ENCODE measurements at regions not wholly inside any gene's neighbourhood (a gene's known extent, or its start where the extent isn't known, plus 50 kb on each side); places are given as distances from the start of the nearest gene placed in this dataset.
A peak's percentile ranks its signal among the peaks of the same experiment; 100 is the strongest.

GRCh38 chr16:64539811-64540371, 582.0 kb downstream of the CDH11 start:
- H3K27me3 ChIP-seq: no peaks in the 10 kb centered on the region
- ATAC-seq: no peak
- WGBS, 4 donors: 85 to 89% (median 86%) methylated on average over 4 of the region's 4 CpGs
- no peaks in the 10 kb centered on the region for H3K4me1 ChIP-seq
- intact Hi-C loops (cut with DNase I): loop anchor here in 1 of 10 donors (10.0 kb wide), 1 partner anchor 735 kb away; no protein-coding TSS in a partner anchor
- H3K36me3 ChIP-seq: no peaks in the 10 kb centered on the region
- no peak overlapping the region for H3K4me3 ChIP-seq
- no peak for DNase-seq
- H3K27ac ChIP-seq: no peak overlapping the region
- peaks cover 0 to 7% (median 0%) of the 10 kb centered on the region in 12 donors for H3K9me3 ChIP-seq
- TF ChIP-seq, protein P1, sequence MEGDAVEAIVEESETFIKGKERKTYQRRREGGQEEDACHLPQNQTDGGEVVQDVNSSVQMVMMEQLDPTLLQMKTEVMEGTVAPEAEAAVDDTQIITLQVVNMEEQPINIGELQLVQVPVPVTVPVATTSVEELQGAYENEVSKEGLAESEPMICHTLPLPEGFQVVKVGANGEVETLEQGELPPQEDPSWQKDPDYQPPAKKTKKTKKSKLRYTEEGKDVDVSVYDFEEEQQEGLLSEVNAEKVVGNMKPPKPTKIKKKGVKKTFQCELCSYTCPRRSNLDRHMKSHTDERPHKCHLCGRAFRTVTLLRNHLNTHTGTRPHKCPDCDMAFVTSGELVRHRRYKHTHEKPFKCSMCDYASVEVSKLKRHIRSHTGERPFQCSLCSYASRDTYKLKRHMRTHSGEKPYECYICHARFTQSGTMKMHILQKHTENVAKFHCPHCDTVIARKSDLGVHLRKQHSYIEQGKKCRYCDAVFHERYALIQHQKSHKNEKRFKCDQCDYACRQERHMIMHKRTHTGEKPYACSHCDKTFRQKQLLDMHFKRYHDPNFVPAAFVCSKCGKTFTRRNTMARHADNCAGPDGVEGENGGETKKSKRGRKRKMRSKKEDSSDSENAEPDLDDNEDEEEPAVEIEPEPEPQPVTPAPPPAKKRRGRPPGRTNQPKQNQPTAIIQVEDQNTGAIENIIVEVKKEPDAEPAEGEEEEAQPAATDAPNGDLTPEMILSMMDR (IDR thresholded peaks at IDR 0.05): no peak
- TF ChIP-seq POLR2A (IDR thresholded peaks at IDR 0.05): no peak

- DNase-seq (no peak), ATAC-seq (no peak)
- Histone ChIP-seq H3K9me3 (no peaks in the 10 kb centered on the region), H3K27ac (no peak overlapping the region), H3K4me1 (peaks cover 0 to 7% (median 0%) of the 10 kb centered on the region in 12 donors), H3K4me3 (no peak overlapping the region), H3K36me3 (no peaks in the 10 kb centered on the region), H3K27me3 (no peaks in the 10 kb centered on the region)
- TF ChIP-seq, protein P1 (IDR thresholded peaks at IDR 0.05): no peak
- no peak for TF ChIP-seq POLR2A (IDR thresholded peaks at IDR 0.05)
- 71 to 80% (median 74%) methylated on average over 6 of the region's 6 CpGs for WGBS, 4 donors
- intact Hi-C loops (cut with DNase I): no loop called here
These were observed 587.6 kb downstream of the CDH11 start for GRCh38 chr16:64534180-64534780.

DNA sequence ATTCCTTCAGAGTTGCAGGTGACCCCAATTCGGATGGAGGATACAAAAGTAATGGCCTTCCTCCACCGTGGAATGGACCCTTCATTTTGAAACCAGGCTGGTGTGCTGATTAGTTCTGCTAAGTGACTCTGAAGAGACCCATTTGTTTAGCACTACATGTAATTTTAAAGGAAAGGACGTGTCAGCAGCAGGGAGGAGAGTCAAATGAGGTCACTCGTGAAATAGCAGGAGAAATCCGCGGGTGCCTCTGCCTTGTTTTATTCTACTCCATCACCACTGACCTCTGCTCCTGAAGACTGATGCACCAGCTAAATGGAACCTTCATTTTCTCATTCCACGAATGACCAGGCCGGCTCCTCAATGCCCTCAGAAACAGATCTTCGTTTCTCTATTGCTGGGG, 589.2 kb downstream of the CDH11 start:
- TF ChIP-seq, protein P1 (IDR thresholded peaks at IDR 0.05): no peak
- TF ChIP-seq POLR2A (IDR thresholded peaks at IDR 0.05): no peak
- ATAC-seq (no peak), DNase-seq (no peak)
- H3K27me3 ChIP-seq: no peaks in the 10 kb centered on the region
- intact Hi-C loops (cut with DNase I): no loop called here
- no peaks in the 10 kb centered on the region for H3K9me3 ChIP-seq
- H3K36me3 ChIP-seq: no peaks in the 10 kb centered on the region
- 69 to 73% (median 72%) methylated on average over 9 of the region's 9 CpGs for WGBS, 4 donors
- no peak overlapping the region for H3K27ac ChIP-seq
- H3K4me3 ChIP-seq: no peak overlapping the region
- H3K4me1 ChIP-seq: peaks cover 0 to 7% (median 0%) of the 10 kb centered on the region in 12 donors

DNA sequence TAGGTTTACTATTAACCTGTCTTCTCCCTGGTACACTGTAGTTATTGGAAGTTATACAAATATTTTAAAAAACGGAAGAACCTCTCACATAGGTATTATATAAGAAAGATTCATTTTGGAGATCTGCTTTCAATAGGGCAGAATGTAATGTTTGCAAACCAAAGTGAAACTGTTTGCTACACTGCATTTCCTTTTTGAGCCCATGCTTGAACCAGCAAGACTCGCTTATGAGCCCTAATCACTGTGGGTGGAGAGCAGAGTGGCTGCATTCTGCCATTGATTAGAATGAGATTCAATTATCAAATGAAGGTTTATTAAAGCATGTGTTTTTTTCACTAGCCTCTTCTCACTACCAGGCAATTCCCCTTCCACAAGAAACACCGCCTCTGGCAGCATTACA, 589.7 kb downstream of the CDH11 start:
- WGBS, 4 donors: 69 to 81% (median 71%) methylated on average over 3 of the region's 3 CpGs
- TF ChIP-seq, protein P1 (IDR thresholded peaks at IDR 0.05): no peak
- TF ChIP-seq POLR2A (IDR thresholded peaks at IDR 0.05): no peak
- intact Hi-C loops (cut with DNase I): no loop called here

More for the DNA sequence above, 589.7 kb downstream of the CDH11 start:
- no peaks in the 10 kb centered on the region for H3K27me3 ChIP-seq
- ATAC-seq (no peak), DNase-seq (no peak)
- no peak overlapping the region for H3K27ac ChIP-seq
- no peaks in the 10 kb centered on the region for H3K36me3 ChIP-seq
- H3K9me3 ChIP-seq: no peaks in the 10 kb centered on the region
- peaks cover 0 to 7% (median 0%) of the 10 kb centered on the region in 12 donors for H3K4me1 ChIP-seq
- peak overlapping the region in 1 of 12 donors; percentile 11 for H3K4me3 ChIP-seq
